ENCODE measurements at regions not wholly inside any gene's neighbourhood (a gene's known extent, or its start where the extent isn't known, plus 50 kb on each side); places are given as distances from the start of the nearest gene placed in this dataset.

DNA sequence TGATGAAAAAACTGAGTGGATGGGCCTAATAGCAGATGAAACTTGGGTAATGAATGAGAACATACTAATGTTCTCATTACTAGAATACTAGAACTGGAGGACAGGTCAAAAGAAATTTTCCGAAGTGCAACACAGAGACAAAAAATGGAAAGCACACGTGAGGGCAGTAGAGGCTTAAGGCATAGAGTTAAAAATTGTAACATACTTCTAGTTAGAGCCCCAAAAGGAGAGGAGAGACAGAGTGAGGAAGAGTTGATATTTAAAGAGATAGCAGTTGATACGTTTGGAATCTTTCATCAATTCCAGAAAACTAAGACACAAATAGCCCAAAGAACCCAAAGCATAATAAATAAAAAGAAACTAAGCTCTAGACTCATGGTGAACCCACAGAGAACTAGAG lies 327.9 kb downstream of the SQOR start:
- Histone ChIP-seq H3K27ac (ENCODE audit: low read length) (no peak overlapping the region), H3K4me3 (ENCODE audit: low read depth in 2 of 2, low read length in 2 of 2) (no peak overlapping the region), H3K9me3 (ENCODE audit: control insufficient read depth, insufficient read depth, low read depth, low read length) (no peaks in the 10 kb centered on the region), H3K36me3 (ENCODE audit: control insufficient read depth, insufficient read depth, low read length) (no peaks in the 10 kb centered on the region), H3K4me1 (ENCODE audit: control insufficient read depth, insufficient read depth, low read length) (no peaks in the 10 kb centered on the region), H3K27me3 (ENCODE audit: control insufficient read depth, insufficient read depth, low read length) (no peaks in the 10 kb centered on the region)
- intact Hi-C loops (cut with micrococcal nuclease; ENCODE audit: unreplicated experiment) (no loop called here), in situ Hi-C loops (cut with HindIII; ENCODE audit: low pct_unique_long_range_greater_than_20kb, low sequenced_read_pairs) (no loop called here)
- DNase-seq (ENCODE audit: low read depth, low spot score) (no peak), ATAC-seq (no peak)
- POLR2A ChIA-PET: no interaction called here
- TF ChIP-seq TCF7L2 (IDR thresholded peaks at IDR 0.05; ENCODE audit: low read depth, low read length) (no peak), POLR2AphosphoS5 (IDR thresholded peaks at IDR 0.05; ENCODE audit: low read depth, low read length) (no peak), SIN3A (IDR thresholded peaks at IDR 0.05; ENCODE audit: borderline replicate concordance, insufficient read depth, low read depth, low read length) (no peak)
- TF ChIP-seq, protein P1, sequence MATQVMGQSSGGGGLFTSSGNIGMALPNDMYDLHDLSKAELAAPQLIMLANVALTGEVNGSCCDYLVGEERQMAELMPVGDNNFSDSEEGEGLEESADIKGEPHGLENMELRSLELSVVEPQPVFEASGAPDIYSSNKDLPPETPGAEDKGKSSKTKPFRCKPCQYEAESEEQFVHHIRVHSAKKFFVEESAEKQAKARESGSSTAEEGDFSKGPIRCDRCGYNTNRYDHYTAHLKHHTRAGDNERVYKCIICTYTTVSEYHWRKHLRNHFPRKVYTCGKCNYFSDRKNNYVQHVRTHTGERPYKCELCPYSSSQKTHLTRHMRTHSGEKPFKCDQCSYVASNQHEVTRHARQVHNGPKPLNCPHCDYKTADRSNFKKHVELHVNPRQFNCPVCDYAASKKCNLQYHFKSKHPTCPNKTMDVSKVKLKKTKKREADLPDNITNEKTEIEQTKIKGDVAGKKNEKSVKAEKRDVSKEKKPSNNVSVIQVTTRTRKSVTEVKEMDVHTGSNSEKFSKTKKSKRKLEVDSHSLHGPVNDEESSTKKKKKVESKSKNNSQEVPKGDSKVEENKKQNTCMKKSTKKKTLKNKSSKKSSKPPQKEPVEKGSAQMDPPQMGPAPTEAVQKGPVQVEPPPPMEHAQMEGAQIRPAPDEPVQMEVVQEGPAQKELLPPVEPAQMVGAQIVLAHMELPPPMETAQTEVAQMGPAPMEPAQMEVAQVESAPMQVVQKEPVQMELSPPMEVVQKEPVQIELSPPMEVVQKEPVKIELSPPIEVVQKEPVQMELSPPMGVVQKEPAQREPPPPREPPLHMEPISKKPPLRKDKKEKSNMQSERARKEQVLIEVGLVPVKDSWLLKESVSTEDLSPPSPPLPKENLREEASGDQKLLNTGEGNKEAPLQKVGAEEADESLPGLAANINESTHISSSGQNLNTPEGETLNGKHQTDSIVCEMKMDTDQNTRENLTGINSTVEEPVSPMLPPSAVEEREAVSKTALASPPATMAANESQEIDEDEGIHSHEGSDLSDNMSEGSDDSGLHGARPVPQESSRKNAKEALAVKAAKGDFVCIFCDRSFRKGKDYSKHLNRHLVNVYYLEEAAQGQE (IDR thresholded peaks at IDR 0.05; ENCODE audit: insufficient read depth in 1 of 2, low read depth in 2 of 2, low read length in 1 of 2): no peak
- TF ChIP-seq, protein P2, sequence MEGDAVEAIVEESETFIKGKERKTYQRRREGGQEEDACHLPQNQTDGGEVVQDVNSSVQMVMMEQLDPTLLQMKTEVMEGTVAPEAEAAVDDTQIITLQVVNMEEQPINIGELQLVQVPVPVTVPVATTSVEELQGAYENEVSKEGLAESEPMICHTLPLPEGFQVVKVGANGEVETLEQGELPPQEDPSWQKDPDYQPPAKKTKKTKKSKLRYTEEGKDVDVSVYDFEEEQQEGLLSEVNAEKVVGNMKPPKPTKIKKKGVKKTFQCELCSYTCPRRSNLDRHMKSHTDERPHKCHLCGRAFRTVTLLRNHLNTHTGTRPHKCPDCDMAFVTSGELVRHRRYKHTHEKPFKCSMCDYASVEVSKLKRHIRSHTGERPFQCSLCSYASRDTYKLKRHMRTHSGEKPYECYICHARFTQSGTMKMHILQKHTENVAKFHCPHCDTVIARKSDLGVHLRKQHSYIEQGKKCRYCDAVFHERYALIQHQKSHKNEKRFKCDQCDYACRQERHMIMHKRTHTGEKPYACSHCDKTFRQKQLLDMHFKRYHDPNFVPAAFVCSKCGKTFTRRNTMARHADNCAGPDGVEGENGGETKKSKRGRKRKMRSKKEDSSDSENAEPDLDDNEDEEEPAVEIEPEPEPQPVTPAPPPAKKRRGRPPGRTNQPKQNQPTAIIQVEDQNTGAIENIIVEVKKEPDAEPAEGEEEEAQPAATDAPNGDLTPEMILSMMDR (IDR thresholded peaks at IDR 0.05): no peak
- BruUV-seq (replicated peaks): no TSS peak
- CTCF ChIA-PET: no interaction called here

DNA sequence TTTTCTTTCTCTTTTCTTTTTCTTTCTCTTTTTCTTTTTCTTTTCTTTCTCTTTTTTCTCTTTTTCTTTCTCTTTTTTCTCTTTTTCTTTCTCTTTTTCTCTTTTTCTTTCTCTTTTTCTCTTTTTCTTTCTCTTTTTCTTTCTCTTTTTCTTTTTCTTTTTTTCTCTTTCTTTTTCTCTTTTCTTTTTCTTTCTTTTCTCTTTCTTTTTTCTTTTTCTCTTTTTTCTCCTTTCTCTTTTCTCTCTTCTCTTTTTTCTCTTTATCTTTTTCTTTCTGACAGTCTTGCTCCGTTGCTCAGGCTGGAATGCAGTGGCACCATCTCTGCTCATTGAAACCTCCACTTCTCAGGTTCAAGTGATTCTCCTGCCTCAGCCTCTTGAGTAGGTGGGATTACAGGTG lies 335.7 kb downstream of the SQOR start:
- Histone ChIP-seq H3K9me3 (ENCODE audit: control insufficient read depth, insufficient read depth, low read depth, low read length) (no peaks in the 10 kb centered on the region), H3K36me3 (ENCODE audit: control insufficient read depth, insufficient read depth, low read length) (no peaks in the 10 kb centered on the region), H3K4me1 (ENCODE audit: control insufficient read depth, insufficient read depth, low read length) (no peaks in the 10 kb centered on the region), H3K4me3 (ENCODE audit: low read depth in 2 of 2, low read length in 2 of 2) (no peak overlapping the region), H3K27me3 (ENCODE audit: control insufficient read depth, insufficient read depth, low read length) (no peaks in the 10 kb centered on the region), H3K27ac (ENCODE audit: low read length) (no peak overlapping the region)
- CTCF ChIA-PET: no interaction called here
- ATAC-seq (no peak), DNase-seq (ENCODE audit: low read depth, low spot score) (no peak)
- BruUV-seq (replicated peaks): no TSS peak
- intact Hi-C loops (cut with micrococcal nuclease; ENCODE audit: unreplicated experiment): no loop called here
- in situ Hi-C loops (cut with HindIII; ENCODE audit: low pct_unique_long_range_greater_than_20kb, low sequenced_read_pairs): no loop called here
- TF ChIP-seq SIN3A (IDR thresholded peaks at IDR 0.05; ENCODE audit: borderline replicate concordance, insufficient read depth, low read depth, low read length) (no peak), POLR2AphosphoS5 (IDR thresholded peaks at IDR 0.05; ENCODE audit: low read depth, low read length) (no peak), TCF7L2 (IDR thresholded peaks at IDR 0.05; ENCODE audit: low read depth, low read length) (no peak)
- TF ChIP-seq, protein P2 (IDR thresholded peaks at IDR 0.05): no peak
- TF ChIP-seq, protein P1 (IDR thresholded peaks at IDR 0.05; ENCODE audit: insufficient read depth in 1 of 2, low read depth in 2 of 2, low read length in 1 of 2): no peak
- POLR2A ChIA-PET: no interaction called here
